DMS153 treated with DMSO at 0.1 percent for 48 hours (cell line): ENCODE measurements at regions not wholly inside any gene's neighbourhood (a gene's known extent, or its start where the extent isn't known, plus 50 kb on each side); places are given as distances from the start of the nearest gene placed in this dataset.

Experiments used
- DNase-seq: peaks from one replicate; lab custom pipeline; 2025; ENCODE audit not compliant: unreplicated experiment; lab: John Stamatoyannopoulos, UW

DNA sequence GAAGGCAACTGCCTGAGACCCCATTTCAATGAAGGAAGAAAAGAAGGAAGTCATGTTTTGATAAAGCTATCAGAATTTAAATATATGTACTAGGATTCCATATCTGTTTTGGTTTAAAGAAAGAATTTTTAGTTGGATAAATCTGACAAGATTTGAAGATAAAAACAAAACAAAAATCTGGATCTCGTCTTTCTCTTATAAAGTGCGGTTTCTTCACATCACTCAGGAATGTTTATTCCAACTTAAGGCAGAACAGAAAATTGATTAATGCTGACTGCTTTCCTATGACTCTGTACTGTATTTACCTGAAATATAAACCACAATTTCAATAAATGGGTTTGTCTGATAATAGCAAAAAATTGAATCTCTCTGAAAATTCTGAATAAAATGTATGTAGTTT, 439.7 kb downstream of the RFPL4B start:
- DNase-seq = no peak

DNA sequence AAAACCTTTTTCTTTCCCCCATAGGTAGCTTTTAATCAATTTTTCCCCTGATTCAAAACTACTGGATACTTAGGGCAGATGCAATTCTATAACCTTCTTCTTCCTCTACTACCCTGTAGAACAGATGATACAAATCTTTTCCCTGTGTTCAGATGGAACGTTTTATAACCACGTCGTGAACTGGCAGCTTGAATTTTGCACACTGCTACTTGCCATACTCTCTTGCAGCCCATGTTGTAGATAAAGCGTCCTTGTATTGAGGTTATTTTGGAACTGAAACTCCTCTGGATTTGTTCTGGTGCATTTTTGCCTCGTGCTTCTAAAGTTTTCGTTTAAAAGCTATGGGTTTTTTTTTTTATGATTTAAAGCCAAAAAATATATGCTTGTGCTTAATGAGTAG, 440.2 kb downstream of the RFPL4B start:
- DNase-seq = no peak

DNA sequence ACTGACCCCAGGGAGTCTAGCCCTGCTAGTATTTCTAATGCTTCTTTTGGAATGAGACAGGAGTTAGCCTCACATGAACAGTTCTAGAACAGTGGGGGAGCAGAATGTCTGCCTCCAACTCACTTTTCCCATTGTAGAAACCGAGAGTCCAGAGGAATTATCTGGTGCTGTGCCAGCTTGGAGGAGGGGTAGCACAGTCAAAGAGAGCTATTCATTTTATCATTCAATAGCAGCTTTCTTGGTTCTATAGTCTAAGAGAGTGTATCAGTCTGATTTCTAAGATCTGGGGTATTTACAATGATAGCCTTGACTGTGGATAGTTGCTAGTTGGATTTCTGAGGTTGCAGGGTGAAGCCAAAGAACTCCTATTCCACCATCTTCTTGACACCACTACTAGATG, 448.2 kb downstream of the RFPL4B start:
- DNase-seq = no peak

DNA sequence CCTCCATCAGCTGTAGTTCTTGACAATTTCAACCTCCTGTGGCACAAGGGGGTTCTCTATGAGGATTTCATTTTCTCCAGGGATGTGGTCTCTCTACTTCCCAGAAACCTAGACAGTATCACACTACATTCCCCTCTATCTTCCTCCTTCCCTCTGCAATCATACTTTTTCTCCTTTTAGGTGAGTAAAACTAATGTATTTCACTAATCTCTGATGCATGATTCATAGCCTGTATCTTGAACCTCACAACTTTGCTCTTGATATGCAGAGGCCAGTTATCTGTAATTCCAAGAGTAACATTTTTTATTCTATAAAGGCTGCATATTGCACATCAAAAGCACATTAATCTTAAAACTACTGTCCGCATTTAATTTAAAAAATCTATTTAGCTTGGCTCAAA, 449.6 kb downstream of the RFPL4B start:
- no peak for DNase-seq

DNA sequence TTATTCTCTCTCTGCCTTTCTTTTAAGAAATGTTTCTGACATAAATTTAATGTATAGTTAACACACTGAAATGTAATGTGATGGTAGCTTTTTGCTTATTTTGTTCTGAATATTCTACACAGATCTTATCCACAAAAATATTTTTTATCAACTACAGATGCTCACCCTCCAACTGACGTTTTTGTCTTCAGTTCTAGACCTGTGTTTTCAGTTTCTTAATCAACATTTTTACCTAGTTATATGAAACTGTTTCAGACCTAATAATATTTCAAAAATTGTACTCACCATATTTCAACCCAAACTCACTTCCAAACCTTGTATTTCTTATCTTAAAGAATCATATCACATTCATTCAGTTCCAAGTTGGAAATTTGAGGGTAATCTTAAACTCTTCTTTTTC, 452.8 kb downstream of the RFPL4B start:
- DNase-seq = no peak

DNA sequence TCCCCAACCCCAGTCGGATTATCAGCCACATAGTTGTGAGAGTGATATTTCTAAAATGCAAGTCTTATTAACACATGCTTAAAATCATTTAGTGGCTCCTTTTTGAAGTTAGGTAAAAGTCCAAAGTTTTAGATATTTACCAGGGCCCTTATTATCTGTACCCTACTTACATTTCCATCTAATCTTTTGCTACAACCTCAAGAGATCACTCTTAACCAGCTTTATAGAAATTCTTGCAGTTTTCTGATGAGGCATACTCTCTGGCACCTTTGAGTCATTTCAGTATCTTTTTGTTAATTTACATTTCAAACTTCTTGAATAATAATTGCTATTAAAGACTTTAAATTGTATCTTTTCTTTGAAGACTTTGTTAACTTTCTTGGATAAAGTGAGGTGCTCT, 453.3 kb downstream of the RFPL4B start:
- no peak for DNase-seq

DNA sequence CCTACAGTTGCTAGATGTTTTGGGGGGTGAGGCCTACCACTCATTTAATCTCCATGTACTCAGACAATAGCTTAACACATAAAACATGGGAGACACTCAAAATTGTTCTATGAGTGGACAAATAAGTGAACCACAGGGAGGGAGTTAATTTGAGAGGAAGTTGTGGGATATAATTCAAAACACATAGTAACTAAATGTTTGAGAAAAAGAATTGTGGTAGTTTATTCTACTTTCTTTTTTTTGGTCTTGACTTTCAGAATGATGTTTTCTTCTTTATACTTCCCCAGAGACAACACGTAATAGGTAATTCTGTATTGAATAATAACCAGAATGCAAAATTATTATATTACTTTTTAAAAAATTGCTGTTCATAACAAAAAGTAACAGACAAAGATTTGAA, 453.8 kb downstream of the RFPL4B start:
- no peak for DNase-seq

DNA sequence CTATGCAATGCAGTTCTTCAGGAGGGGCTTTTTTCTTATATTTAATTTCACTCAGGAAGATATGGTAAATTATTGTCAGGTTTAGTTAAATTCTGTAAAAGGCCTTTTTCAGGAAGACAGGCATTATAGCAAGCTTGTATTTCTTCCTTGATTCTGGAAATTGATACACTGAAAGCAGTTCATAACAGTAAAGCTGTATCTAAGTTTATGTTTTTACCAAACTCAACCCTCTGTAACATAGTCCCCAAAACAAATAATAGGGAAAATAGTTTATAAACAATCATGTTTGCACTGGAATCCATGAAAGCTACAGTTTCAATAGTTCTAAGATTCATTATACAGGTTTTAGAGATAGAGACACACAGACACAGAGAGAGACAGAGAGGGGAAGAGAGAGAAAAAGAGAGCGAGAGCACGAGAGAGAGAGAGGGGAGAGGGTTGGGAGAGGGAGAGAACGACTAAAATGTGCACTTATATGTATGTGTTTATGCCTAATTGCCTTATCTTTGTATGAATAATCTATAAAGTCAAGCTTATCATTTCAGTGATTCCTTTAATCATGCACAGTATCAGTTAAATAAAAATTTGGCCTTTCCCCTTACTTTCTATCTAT, 454.4 kb downstream of the RFPL4B start:
- no peak for DNase-seq

DNA sequence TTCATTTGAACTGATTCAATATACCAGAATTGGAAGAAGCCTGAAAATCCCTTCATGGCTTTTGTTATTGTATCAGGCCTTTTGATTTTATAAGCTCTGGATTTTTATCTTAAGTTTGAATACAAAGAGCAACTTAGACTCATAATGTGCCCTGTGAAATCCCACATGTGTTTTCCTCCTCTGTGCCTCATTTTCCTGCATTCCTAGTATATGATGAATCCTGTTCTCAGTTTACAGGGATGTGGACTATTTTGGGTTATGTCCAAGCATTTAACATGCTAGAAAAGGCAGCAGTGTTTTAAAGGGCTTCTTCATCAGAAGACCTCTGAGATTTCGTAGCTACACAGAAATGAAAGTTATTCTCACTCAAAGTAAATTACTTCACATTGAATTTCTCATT, 455.0 kb downstream of the RFPL4B start:
- DNase-seq = no peak

DNA sequence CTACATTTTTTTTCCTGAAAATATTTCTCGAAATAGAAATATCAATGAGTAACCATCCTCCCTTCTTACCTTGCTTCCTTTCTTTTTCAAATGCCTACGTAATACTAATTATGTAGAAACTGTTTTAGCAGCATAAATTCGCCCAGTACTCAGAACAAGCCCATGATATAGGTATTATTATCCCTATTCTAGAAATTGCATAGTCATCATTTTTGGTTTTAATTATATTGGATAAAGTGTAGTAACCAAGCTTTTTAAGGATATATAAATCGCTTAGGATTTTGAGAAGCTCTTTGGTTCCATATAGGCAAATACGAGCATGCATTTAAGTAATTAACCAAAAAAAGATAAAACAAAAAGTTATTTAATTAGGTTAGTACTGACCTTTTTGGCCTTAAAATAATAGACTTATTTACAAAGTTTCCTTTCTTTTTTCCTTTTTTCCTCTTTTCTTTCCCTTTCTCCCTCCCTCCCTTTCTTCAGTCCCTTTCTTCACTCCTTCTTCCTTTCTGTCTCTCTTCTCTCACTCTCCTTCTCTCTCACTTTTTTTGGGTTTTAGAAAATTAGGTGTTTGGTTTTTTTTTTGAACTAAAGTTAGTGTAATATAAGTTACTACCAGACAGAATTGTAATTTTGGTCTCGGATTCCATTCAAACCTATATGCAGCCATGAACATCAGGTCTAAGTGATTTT, 457.7 kb downstream of the RFPL4B start:
- DNase-seq = no peak

DNA sequence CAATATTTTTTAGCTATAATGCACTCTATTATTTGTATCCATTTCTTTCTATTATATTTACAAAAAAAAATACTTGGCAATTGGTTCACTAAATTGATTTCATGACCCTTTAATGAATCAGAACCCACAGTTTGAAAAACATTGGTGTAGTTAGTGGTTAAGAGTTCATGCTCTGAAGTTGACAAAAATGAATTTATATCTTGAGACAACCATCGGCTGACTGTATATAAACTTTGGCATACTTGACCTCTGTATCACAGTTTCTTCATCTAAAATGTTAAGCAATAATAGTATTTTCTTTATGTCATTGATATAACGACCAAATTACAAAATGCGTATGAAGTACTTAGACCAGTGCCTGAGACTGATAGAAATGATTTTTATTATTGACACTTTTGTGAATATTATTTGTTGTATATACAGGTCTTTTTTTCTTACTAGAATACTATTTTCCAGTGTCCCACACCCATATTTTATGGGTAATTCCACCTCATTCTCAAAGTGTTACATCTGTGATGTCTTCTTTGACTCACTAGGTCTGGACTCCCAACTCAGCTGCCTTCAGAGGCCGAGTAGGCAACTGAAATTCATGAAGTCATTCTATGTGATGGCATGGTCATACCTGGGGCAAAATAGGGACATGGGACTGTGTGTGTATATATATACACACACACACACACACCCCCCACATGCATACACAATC, 459.2 kb downstream of the RFPL4B start:
- DNase-seq = no peak

DNA sequence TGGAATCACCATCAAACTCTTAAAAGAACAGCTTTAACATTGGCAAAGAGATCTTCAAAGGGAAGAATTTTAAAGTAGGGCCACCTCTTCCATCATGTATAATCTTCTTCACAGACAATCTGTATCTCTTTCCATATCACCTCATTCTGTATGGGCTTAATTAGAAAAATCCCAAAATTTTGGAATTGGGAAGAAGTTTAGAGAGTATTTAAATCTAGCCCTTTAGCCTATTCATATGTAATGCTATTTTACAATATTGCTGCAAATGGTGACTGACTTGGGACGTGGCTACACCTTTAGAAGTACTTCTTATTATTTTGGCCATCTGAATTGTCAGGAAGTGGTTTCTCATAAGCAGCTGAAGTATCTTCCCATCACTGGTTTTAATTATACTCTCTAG, 474.3 kb downstream of the RFPL4B start:
- no peak for DNase-seq

DNA sequence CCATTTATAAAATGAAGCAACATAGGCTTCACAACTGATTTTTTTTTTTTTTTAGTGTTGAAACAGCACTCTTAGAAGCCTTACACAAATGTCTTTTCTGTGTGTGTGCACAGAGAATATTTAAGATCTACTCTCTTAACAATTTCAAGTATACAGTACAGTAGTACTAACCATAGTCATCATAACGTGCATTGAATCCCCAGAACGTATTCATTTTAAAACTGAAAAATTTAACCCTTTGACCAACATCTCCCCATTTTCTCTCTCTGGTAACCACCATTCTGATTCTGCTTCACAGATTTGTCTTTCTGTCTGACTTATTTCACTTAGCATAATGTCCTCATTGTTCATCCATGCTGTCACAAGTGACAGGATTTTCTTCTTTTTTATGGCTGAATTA, 475.6 kb downstream of the RFPL4B start:
- no peak for DNase-seq

DNA sequence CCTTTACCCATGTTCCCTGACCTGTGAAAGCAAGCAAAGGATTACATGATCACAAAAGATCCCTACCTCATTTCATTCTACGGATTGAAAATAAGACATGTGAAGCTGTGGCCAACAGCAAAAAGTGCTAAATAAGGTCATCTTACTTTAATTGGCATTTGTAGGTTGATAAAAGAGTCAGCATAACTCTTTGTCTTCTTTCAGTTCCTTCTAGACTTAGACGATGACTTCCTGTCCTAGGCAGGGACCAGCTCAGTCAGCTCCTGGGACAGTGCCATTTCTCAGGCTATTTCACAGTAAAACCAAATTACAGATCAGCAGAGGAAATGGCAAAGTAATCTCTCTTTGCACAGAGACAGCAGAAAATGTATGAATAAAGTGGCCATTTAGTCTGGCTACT, 480.7 kb downstream of the RFPL4B start:
- no peak for DNase-seq

DNA sequence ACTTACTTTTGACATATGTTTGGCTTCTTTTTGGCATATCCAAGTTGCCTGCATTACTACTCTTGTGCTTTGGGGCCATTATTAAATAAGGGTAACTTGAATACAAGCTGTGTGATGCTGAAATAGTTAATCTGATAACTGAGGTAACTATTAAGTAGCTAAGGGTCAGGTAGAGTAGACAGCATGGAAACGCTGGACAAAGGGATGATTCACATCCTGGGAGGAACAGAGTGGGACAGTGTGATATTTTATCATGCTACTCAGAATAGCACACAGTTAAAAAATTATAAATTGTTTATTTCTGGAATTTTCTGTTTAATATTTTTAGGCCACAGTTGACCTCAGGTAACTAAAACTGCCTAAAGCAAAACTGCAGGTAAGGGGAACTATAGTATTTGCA, 483.9 kb downstream of the RFPL4B start:
- DNase-seq = no peak

DNA sequence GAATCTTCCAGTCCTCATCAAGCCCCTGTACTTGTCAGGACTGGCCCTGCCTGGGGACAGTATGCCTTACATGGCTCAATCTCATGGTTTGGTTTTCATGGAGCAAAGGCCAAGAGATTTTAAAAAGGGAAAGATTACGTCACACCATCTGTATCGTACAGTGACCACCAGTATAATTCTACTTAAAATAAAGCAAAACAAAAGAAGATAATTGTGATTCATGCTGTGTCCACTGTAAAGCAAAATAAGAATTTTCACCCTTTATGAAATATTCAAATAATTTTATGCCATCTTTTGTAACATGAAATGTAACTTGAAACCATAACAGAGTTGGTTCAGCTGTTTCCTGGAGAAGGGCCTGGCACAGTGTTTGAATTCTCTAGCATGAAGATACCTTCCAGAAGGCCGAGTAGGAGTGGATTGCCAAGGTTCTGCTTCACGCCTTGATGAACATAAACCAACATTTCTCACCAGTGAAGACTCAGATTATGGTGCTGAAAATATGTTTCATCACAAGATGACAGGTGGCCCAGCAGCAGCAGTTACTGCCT, 486.5 kb downstream of the RFPL4B start:
- no peak for DNase-seq

DNA sequence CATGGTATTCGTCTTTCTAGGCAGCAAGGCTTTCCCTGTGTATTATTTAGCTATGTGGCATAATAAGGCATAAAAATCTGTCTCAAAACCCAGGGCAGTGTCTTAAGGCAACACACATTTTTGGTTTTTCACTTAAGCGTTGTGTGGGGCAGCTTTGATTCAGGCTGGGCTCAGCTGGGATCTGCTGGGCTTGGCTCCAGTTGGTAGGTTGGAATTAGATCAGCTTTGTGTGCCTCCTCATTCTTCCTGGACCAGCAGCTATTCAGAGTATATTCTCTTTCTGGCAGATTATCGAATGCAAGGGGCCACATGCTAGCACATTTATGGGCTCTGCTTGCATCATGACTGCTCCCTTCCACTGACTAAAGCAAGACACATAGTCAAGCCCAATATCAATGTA, 487.9 kb downstream of the RFPL4B start:
- no peak for DNase-seq

DNA sequence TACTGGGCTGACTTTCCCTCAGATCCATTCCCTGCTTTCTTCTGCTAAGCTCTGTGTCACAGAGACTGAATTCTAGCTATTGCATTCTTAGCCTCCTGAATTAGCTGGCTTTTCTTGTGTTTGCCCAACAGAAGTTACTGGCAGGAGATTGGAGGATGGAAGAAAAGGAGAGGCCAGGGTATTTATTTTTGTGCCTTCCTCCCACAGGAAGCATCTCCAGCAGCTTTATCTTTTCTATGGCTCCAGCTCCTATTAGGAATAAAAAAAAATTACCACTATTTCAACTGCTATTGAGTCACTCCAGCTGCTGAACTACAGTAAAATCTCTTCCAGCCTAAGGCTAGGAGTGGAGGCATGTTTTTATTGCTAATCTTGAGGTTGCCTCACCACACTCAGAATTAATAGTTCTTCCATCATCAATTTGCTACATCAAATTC, 492.4 kb downstream of the RFPL4B start:
- no peak for DNase-seq

DNA sequence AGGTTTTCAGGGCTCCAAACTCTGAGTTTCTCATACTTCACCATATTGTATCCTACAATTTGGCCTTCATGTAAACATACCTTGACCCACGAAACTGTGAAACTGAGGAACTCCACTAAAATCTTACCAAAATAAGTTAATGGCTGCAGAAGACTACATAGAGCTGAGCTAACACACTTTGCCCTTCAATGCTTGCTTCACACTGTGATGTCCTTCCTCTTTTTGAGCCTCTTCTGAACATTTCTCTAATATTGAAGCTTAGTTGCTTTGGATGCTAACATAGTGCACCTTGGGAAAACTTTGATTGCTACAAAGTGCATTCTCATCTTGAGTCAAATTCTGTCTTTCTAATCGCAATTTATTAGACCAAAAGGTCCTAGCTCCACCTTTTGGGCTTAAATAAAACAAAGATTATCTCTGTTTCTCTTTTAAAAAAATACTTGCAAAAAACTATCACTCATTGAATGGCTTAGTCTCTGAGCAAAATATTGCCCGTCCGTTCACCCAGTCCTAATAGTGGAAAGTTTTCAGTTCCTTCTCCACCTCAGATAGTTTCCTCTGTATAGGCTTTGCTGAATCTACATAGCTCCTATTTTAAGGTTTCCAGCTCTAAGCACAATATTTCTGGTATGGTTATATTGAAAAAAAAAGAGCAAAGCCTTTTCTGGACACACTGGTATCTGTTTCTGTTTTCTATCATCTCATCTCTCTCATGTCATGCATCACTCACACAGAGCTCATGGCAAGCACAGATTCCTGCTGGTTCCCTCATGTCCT, 494.6 kb downstream of the RFPL4B start:
- DNase-seq = no peak

DNA sequence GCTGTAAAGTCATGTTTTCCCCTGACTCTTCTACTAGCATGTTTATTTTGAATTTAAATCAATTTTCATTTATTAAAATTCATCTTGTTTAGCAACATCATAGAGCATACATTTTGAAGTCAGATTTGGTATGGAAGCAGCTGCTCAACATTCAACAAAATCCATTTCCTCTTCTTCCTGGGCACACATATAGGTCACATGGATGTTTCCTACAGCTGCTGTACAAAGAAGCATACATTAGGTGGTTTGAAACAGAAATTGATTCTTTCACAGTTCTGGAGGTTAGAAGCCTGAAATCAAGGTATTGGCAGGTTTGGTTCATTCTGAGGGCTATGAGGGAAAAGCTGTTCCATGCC, 495.2 kb downstream of the RFPL4B start:
- DNase-seq = no peak

DNA sequence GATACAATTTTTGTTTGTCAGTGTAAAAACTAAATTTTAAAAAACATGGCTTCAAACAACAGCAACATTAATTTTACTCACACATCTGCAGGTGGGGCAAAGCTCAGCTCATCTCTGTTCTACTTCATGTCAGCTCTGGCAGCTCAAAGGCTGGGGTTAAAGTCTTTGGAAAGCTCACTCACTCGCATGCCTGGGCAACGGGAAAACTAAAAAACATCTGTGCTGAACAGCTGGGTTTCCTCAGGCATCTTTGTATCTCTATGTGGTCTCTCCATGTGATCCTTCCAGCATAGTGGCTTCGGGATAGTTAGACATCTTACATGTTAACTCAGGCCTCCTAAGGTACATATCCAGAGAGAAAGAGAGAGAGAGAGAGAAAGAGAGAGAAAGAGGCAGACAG, 499.6 kb downstream of the RFPL4B start:
- no peak for DNase-seq

DNA sequence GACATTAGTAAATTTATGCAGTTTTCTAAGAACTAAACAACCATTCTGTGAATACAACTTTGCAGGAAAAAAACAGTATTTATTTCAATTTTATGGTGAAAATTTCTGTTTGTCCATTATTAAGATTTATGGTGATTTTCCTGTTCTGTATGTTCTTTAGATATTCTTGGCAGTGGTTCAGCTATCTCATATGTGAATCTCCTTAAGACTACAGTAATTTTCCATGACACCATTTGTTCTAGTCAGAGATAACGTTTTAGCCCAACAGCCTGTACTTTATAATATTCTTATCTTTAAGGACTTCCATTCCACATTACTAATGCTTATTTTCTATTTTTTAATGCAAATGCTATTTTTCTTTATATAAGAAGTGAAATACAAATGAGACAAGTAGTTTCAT, 504.0 kb downstream of the RFPL4B start:
- no peak for DNase-seq
